Panc1 (cell line): ENCODE measurements at regions not wholly inside any gene's neighbourhood (a gene's known extent, or its start where the extent isn't known, plus 50 kb on each side); places are given as distances from the start of the nearest gene placed in this dataset.

ENCODE experiments used
- ATAC-seq: fragments of 200-7000 bp; cut with Tn5 transposase; 2 replicates; pipeline ENCODE4 v1.9.1; 2020; ENCODE audit warnings: mild to moderate bottlenecking, moderate library complexity
- BruUV-seq: library from RNA; stranded (reverse); fragments of 400-500 nt; replicated peaks from 2 replicates; lab custom pipeline; 2021; lab: Mats Ljungman, UMichigan
- CTCF ChIA-PET: fragments of 300-600 bp; sonication (Branson Sonifier 250); formaldehyde crosslinking; loops from one replicate; lab custom pipeline; 2022; ENCODE audit warnings: antibody characterized with exemption; lab: Charles Lee
- POLR2A ChIA-PET: fragments of 300-600 bp; sonication (Branson Sonifier 250); formaldehyde crosslinking; loops from one replicate; lab custom pipeline; 2022; ENCODE audit warnings: antibody characterized with exemption; lab: Charles Lee
- DNase-seq: peaks from one replicate; pipeline ENCODE4 v3.0.0-alpha.2; 2010; ENCODE audit warnings: low read depth, low spot score
- H3K27ac ChIP-seq: 2 replicates; pipeline ENCODE4 v1.5.1; 2011; ENCODE audit warnings: mild to moderate bottlenecking, low read length, inconsistent platforms
- H3K27me3 ChIP-seq: fragments of 200-500 bp; sonication (Bioruptor generic); 2 replicates; pipeline ENCODE4 v1.6.0; 2014; ENCODE audit warnings: low read length, inconsistent platforms; ENCODE audit not compliant: control insufficient read depth, insufficient read depth
- H3K36me3 ChIP-seq: fragments of 200-500 bp; sonication (Bioruptor generic); 2 replicates; pipeline ENCODE4 v1.5.1; 2014; ENCODE audit warnings: inconsistent platforms, mild to moderate bottlenecking, low read length, moderate library complexity; ENCODE audit not compliant: control insufficient read depth, insufficient read depth
- H3K4me1 ChIP-seq: 2 replicates; pipeline ENCODE4 v1.5.1; 2011; ENCODE audit warnings: inconsistent platforms, mild to moderate bottlenecking, low read length, moderate library complexity; ENCODE audit not compliant: control insufficient read depth, insufficient read depth
- H3K4me3 ChIP-seq, 2 experiments: 2 replicates each; pipeline ENCODE4 v1.5.1; 2011 to 2012; ENCODE audit warnings: low read depth in 2 of 2, low read length in 2 of 2, mild to moderate bottlenecking in 2 of 2, inconsistent platforms in 1 of 2, moderate library complexity in 1 of 2
- H3K9me3 ChIP-seq: fragments of 200-500 bp; sonication (Bioruptor generic); 2 replicates; pipeline ENCODE4 v1.5.1; 2014; ENCODE audit warnings: low read depth, mild to moderate bottlenecking, inconsistent platforms, low read length, moderate library complexity; ENCODE audit not compliant: control insufficient read depth, insufficient read depth
- CTCF ChIP-seq: fragments of 450-650 bp; IDR thresholded peaks from 2 replicates; pipeline ENCODE4 v1.5.1; 2017; ENCODE audit warnings: mild to moderate bottlenecking
- POLR2AphosphoS5 ChIP-seq: IDR thresholded peaks from 2 replicates; pipeline ENCODE4 v1.6.1; 2012; ENCODE audit warnings: mild to moderate bottlenecking, low read depth, low read length, moderate library complexity
- REST ChIP-seq, 2 experiments: IDR thresholded peaks; 2 replicates each; pipeline ENCODE4 v1.6.1; 2011 to 2012; ENCODE audit warnings: low read depth in 2 of 2, control low read depth in 1 of 2, low read length in 1 of 2, mild to moderate bottlenecking in 1 of 2, moderate library complexity in 1 of 2; ENCODE audit not compliant: insufficient read depth in 1 of 2
- SIN3A ChIP-seq: IDR thresholded peaks from 2 replicates; pipeline ENCODE4 v1.6.1; 2012; ENCODE audit warnings: low read depth, mild to moderate bottlenecking, low read length, moderate library complexity, borderline replicate concordance; ENCODE audit not compliant: insufficient read depth
- TCF7L2 ChIP-seq: IDR thresholded peaks from 2 replicates; pipeline ENCODE4 v1.6.1; 2011; ENCODE audit warnings: mild to moderate bottlenecking, low read depth, low read length, inconsistent platforms
- in situ Hi-C: cut with HindIII; loops from 2 replicates; pipeline ENCODE4 v1.10.0; 2016; ENCODE audit warnings: low sequenced_read_pairs, low pct_unique_long_range_greater_than_20kb
- intact Hi-C: fragments of 100-400 bp; cut with micrococcal nuclease; formaldehyde crosslinking; loops from one replicate; pipeline ENCODE4 v1.10.0; 2022; ENCODE audit not compliant: unreplicated experiment

- no peak for DNase-seq
- TF ChIP-seq SIN3A (no peak), TCF7L2 (no peak), CTCF (no peak), REST (IDR thresholded peaks at IDR 0.05; ENCODE audit: insufficient read depth in 1 of 2, low read depth in 2 of 2, low read length in 1 of 2) (no peak), POLR2AphosphoS5 (no peak)
- in situ Hi-C loops = no loop called here
- CTCF ChIA-PET = no interaction called here
- no peak for ATAC-seq
- POLR2A ChIA-PET = no interaction called here
- intact Hi-C loops = no loop called here
- no peak overlapping the region for H3K27ac ChIP-seq
- no peak overlapping the region for H3K4me3 ChIP-seq
- no peaks in the 10 kb centered on the region for H3K36me3 ChIP-seq
- H3K9me3 ChIP-seq = no peaks in the 10 kb centered on the region
- no peaks in the 10 kb centered on the region for H3K4me1 ChIP-seq
- BruUV-seq = no TSS peak
- no peaks in the 10 kb centered on the region for H3K27me3 ChIP-seq
Measured at GRCh38 chr10:8213735-8214134, 159.2 kb downstream of the GATA3 start.

GRCh38 chr10:8214587-8214986, 160.1 kb downstream of the GATA3 start:
- no peak for ATAC-seq
- no peak overlapping the region for H3K27ac ChIP-seq

GRCh38 chr10:8216893-8217292, 162.4 kb downstream of the GATA3 start:
- ChIA-PET POLR2A (no interaction called here), CTCF (no interaction called here)
- BruUV-seq = no TSS peak

More at GRCh38 chr10:8214587-8214986, 160.1 kb downstream of the GATA3 start:
- no peaks in the 10 kb centered on the region for H3K36me3 ChIP-seq
- ChIA-PET CTCF (no interaction called here), POLR2A (no interaction called here)
- H3K9me3 ChIP-seq = no peaks in the 10 kb centered on the region
- intact Hi-C loops (no loop called here), in situ Hi-C loops (no loop called here)
- H3K4me3 ChIP-seq = no peak overlapping the region
- BruUV-seq = no TSS peak
- TF ChIP-seq SIN3A = no peak
- no peak for DNase-seq
- H3K4me1 ChIP-seq = no peaks in the 10 kb centered on the region
- no peaks in the 10 kb centered on the region for H3K27me3 ChIP-seq

More at GRCh38 chr10:8216893-8217292, 162.4 kb downstream of the GATA3 start:
- ATAC-seq = no peak
- no peak overlapping the region for H3K27ac ChIP-seq
- no peaks in the 10 kb centered on the region for H3K9me3 ChIP-seq
- no peak for DNase-seq
- intact Hi-C loops (no loop called here), in situ Hi-C loops (no loop called here)
- H3K27me3 ChIP-seq = no peaks in the 10 kb centered on the region
- H3K36me3 ChIP-seq = no peaks in the 10 kb centered on the region
- H3K4me3 ChIP-seq = no peak overlapping the region
- H3K4me1 ChIP-seq = no peaks in the 10 kb centered on the region
- TF ChIP-seq CTCF (no peak), POLR2AphosphoS5 (no peak), REST (IDR thresholded peaks at IDR 0.05; ENCODE audit: insufficient read depth in 1 of 2, low read depth in 2 of 2, low read length in 1 of 2) (no peak), TCF7L2 (no peak), SIN3A (no peak)
